OCI-LY7 (cell line): ENCODE measurements at regions not wholly inside any gene's neighbourhood (a gene's known extent, or its start where the extent isn't known, plus 50 kb on each side); places are given as distances from the start of the nearest gene placed in this dataset.

Experiments used
- BruUV-seq: library from RNA; stranded (reverse); fragments of 400-500 nt; replicated peaks from 2 replicates; lab custom pipeline; 2021; lab: Mats Ljungman, UMichigan
- CTCF ChIA-PET: fragments of 300-600 bp; sonication (Branson Sonifier 250); formaldehyde crosslinking; loops from one replicate; lab custom pipeline; 2022; ENCODE audit warnings: antibody characterized with exemption; ENCODE audit not compliant: unreplicated experiment; lab: Charles Lee
- POLR2A ChIA-PET: fragments of 300-600 bp; sonication (Branson Sonifier 250); formaldehyde crosslinking; loops from one replicate; lab custom pipeline; 2022; ENCODE audit warnings: antibody characterized with exemption; lab: Charles Lee
- DNase-seq: peaks from one replicate; pipeline ENCODE4 v3.0.0-alpha.2; 2015; ENCODE audit warnings: low spot score
- H2AFZ ChIP-seq: fragments of 200-600 bp; sonication (generic), shearing (Covaris generic); 2 replicates; pipeline ENCODE4 v1.6.1; 2014; ENCODE audit warnings: mild to moderate bottlenecking, antibody characterized with exemption, low read length, moderate library complexity
- H3K27ac ChIP-seq: fragments of 200-600 bp; sonication (generic); 2 replicates; pipeline ENCODE4 v1.5.1; 2014; ENCODE audit warnings: mixed run types, low read depth, mild to moderate bottlenecking, moderate library complexity, low read length, inconsistent platforms; ENCODE audit not compliant: poor library complexity, severe bottlenecking
- H3K36me3 ChIP-seq: fragments of 200-600 bp; sonication (generic); 2 replicates; pipeline ENCODE4 v1.6.1; 2014; ENCODE audit warnings: mild to moderate bottlenecking, antibody characterized with exemption, low read length, moderate library complexity, mixed read lengths; ENCODE audit not compliant: insufficient read depth
- H3K4me1 ChIP-seq: fragments of 200-600 bp; sonication (generic); 2 replicates; pipeline ENCODE4 v1.5.1; 2014; ENCODE audit warnings: mild to moderate bottlenecking, low read length; ENCODE audit not compliant: insufficient read depth, poor library complexity, severe bottlenecking
- H3K4me2 ChIP-seq: fragments of 200-600 bp; sonication (generic); 2 replicates; pipeline ENCODE4 v1.6.1; 2014; ENCODE audit warnings: mild to moderate bottlenecking, low read length
- H3K4me3 ChIP-seq: fragments of 200-600 bp; sonication (generic); 2 replicates; pipeline ENCODE4 v1.5.1; 2014; ENCODE audit warnings: mild to moderate bottlenecking, low read depth, low read length; ENCODE audit not compliant: poor library complexity, severe bottlenecking
- H3K79me2 ChIP-seq: fragments of 200-600 bp; sonication (generic); 2 replicates; pipeline ENCODE4 v1.6.1; 2016; ENCODE audit warnings: low read depth, mild to moderate bottlenecking, low read length, moderate library complexity, mixed read lengths; ENCODE audit not compliant: insufficient read depth
- H3K9me2 ChIP-seq: fragments of 200-600 bp; sonication (generic); 2 replicates; pipeline ENCODE4 v1.6.1; 2016; ENCODE audit warnings: mild to moderate bottlenecking, low read length, mixed read lengths; ENCODE audit not compliant: insufficient read depth
- H3K9me3 ChIP-seq: fragments of 200-600 bp; sonication (generic); 2 replicates; pipeline ENCODE4 v1.6.1; 2014; ENCODE audit warnings: mild to moderate bottlenecking, mixed run types, low read length, mixed read lengths
- H4K20me1 ChIP-seq: fragments of 200-600 bp; sonication (generic); 2 replicates; pipeline ENCODE4 v1.6.1; 2014; ENCODE audit warnings: mild to moderate bottlenecking, antibody characterized with exemption, low read length, moderate library complexity, mixed read lengths; ENCODE audit not compliant: insufficient read depth
- CTCF ChIP-seq: fragments of 200-600 bp; sonication (generic); conservative IDR thresholded peaks from 2 replicates; pipeline ENCODE4 v1.5.1; 2014; ENCODE audit warnings: mild to moderate bottlenecking, antibody characterized with exemption, low read length, moderate library complexity, mixed read lengths
- EZH2phosphoT487 ChIP-seq: fragments of 200-600 bp; sonication (generic); IDR thresholded peaks from 2 replicates; pipeline ENCODE4 v1.6.1; 2018; ENCODE audit warnings: low read depth, borderline replicate concordance, mild to moderate bottlenecking, mixed run types, antibody characterized with exemption, low read length, moderate library complexity, mixed read lengths
- intact Hi-C: fragments of 100-400 bp; cut with micrococcal nuclease; formaldehyde crosslinking; loops from one replicate; pipeline ENCODE4 v1.10.0; 2022; ENCODE audit not compliant: unreplicated experiment

GRCh38 chr4:146059865-146060264 is 115.7 kb upstream of the LSM6 start:
- no TSS peak for BruUV-seq
- ChIA-PET CTCF (interaction anchor here (1.0 to 3.1 kb wide), 2 partner anchors 10 to 25 kb away, joined by 3 to 27 read pairs; no protein-coding TSS in a partner anchor), POLR2A (interaction anchor here (0.6 to 9.8 kb wide), 14 partner anchors 10 to 1397 kb away, joined by 3 to 97 read pairs (median 4); partner anchors contain the start of gene ZNF827)
- Histone ChIP-seq H3K79me2 (peaks cover 5% of the 10 kb centered on the region; the same call in 1 of the 2 replicates), H3K9me2 (no peaks in the 10 kb centered on the region), H3K9me3 (no peaks in the 10 kb centered on the region; the same call in 1 of the 2 replicates), H3K27ac (peak overlapping the region; percentile 96), H4K20me1 (no peaks in the 10 kb centered on the region), H2AFZ (peak overlapping the region; percentile 55; the same call in 1 of the 2 replicates), H3K36me3 (peaks cover 13% of the 10 kb centered on the region), H3K4me2 (peak overlapping the region; percentile 89), H3K4me1 (peaks cover 96% of the 10 kb centered on the region), H3K4me3 (peak overlapping the region; percentile 60)
- DNase-seq = peak; percentile 94
- TF ChIP-seq CTCF (no peak), EZH2phosphoT487 (no peak)
- intact Hi-C loops = loop anchor here (2.0 to 10.0 kb wide), 3 partner anchors 115 to 555 kb away; partner anchors contain the start of gene LSM6

DNA sequence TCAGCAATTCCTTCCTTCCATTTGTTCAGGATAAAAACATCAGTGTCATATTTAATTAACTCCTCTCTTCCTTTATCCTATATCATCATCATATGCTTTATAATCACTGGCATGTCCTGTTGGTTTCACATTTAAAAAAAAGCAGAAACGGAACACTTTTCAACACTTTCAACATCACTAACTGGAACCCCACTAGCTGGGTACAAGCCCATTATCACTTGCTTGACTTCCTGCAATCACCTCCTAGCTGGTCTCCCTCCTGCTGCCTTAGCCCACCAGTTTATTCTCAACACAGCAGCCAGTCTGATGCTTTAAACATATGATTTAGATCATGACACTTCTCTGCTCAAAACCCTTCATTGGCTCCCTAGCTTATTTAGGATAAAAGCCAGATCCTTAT is 116.4 kb upstream of the LSM6 start:
- Histone ChIP-seq H3K27ac (peak overlapping the region; percentile 96), H3K36me3 (peaks cover 20% of the 10 kb centered on the region), H3K4me1 (peaks cover 97% of the 10 kb centered on the region), H4K20me1 (no peaks in the 10 kb centered on the region), H3K9me2 (no peaks in the 10 kb centered on the region), H3K9me3 (no peaks in the 10 kb centered on the region; the same call in 1 of the 2 replicates), H3K4me3 (peak overlapping the region; percentile 60), H3K4me2 (peak overlapping the region; percentile 89), H3K79me2 (peaks cover 5% of the 10 kb centered on the region; the same call in 1 of the 2 replicates), H2AFZ (peak overlapping the region; percentile 55; the same call in 1 of the 2 replicates)
- POLR2A ChIA-PET = interaction anchor here (0.6 to 9.8 kb wide), 11 partner anchors 10 to 206 kb away, joined by 3 to 97 read pairs (median 5); no protein-coding TSS in a partner anchor
- no peak for TF ChIP-seq CTCF
- no peak for TF ChIP-seq EZH2phosphoT487
- intact Hi-C loops = loop anchor here (2.0 kb wide), 1 partner anchor 122 kb away; no protein-coding TSS in a partner anchor
- DNase-seq = peak; percentile 85
- no TSS peak for BruUV-seq
- CTCF ChIA-PET = interaction anchor here (3.1 kb wide), 1 partner anchor 9 kb away, joined by 27 read pairs; no protein-coding TSS in a partner anchor
